GM12865 (cell line): ENCODE measurements at regions not wholly inside any gene's neighbourhood (a gene's known extent, or its start where the extent isn't known, plus 50 kb on each side); places are given as distances from the start of the nearest gene placed in this dataset.
"Not testable (repeated sequence)": the region's sequence is repeated elsewhere in the genome, so short reads cannot be mapped to it uniquely, and the experiment has no call there.

Experiments used
- DNase-seq: peaks from one replicate; pipeline ENCODE4 v3.0.0; 2010; ENCODE audit warnings: low read depth
- H3K4me3 ChIP-seq: 2 replicates; pipeline ENCODE4 v1.5.1; 2011; ENCODE audit warnings: mild to moderate bottlenecking, low read depth, low read length, control low read depth
- TF ChIP-seq, protein P1 (sequence below): IDR thresholded peaks from 2 replicates; pipeline ENCODE4 v1.5.1; 2011; ENCODE audit warnings: low read length, control low read depth, low read depth, inconsistent platforms; ENCODE audit not compliant: insufficient read depth; ENCODE audit errors: missing control alignments

DNA sequence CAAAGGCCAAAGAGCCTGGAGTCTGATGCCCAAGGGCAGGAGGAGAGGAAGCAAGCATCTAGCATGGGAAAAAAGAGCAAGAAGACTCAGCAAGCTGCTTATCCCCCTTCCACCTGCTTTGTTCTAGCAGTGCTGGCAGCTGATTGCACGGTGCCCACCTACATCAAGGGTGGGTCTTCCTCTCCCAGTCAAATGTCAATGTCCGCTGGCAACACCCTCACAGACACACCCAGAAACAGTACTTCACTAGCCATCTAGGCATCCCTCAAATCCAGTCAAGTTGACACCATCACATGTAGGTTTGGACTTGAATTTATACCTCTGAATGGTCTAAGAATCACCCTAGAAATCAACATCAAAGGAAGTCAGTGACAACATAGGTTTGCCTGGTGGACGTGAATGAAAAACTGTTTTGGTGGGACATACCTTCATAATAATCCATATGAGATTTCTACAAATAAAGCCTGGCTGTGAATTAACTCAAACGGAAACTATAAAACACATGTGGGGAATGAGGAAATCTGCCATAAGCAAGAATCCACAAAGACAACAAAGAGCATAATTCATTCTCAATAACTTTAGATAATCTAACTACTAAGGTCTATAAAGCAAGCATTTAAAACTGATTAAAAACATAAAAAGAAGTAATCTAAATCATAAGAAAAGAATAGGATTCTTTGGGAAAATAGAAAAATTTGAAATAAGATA is 185.8 kb upstream of the JADE1 start:
- DNase-seq = no peak
- H3K4me3 ChIP-seq = no peak overlapping the region
- TF ChIP-seq, protein P1, sequence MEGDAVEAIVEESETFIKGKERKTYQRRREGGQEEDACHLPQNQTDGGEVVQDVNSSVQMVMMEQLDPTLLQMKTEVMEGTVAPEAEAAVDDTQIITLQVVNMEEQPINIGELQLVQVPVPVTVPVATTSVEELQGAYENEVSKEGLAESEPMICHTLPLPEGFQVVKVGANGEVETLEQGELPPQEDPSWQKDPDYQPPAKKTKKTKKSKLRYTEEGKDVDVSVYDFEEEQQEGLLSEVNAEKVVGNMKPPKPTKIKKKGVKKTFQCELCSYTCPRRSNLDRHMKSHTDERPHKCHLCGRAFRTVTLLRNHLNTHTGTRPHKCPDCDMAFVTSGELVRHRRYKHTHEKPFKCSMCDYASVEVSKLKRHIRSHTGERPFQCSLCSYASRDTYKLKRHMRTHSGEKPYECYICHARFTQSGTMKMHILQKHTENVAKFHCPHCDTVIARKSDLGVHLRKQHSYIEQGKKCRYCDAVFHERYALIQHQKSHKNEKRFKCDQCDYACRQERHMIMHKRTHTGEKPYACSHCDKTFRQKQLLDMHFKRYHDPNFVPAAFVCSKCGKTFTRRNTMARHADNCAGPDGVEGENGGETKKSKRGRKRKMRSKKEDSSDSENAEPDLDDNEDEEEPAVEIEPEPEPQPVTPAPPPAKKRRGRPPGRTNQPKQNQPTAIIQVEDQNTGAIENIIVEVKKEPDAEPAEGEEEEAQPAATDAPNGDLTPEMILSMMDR = no peak

DNA sequence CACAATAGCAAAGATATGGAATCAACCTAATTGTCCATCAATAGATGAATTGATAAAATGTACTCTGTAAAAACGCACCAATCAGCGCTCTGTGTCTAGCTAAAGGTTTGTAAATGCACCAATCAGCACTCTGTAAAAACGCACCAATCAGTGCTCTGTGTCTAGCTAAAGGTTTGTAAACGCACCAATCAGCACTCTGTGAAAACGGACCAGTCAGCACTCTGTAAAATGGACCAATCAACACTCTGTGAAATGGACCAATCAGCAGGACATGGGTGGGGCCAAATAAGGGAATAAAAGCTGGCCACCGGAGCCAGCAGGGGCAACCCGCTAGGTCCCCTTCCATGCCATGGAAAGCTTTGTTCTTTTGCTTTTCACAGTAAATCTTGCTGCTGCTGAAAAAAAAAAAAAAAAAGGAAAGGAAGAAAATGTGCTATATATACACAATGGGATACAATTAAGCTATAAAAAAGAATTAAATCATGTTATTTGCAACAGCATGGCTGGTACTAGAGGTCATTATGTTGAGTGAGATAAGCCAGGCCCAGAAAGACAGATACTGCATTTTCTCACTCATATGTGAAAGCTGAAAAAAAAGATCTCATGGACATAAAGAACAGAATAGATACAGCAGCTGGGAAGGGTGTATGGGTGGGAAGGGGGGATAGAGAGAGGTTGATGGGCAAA is 189.1 kb upstream of the JADE1 start:
- H3K4me3 ChIP-seq, DNase-seq: not testable (repeated sequence)

DNA sequence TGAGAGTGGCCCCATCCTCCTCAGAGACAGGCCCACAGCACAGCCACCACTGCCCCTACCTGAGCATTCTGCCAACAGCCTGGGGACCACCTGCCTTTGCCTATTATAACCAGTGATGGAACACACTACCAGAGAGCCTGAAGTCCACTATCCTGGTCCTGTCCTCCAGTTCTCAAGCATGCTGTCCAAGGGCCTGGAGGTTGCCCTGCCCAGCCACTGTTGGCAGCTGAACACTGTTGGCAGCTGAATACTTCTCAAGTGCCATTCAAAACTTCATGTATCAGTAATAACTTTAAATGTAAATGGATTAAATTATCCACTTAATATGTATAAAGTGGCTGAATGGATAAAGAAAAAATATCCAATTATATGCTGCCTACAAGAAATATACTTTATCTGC is 194.3 kb upstream of the JADE1 start:
- DNase-seq = no peak
- TF ChIP-seq, protein P1 = no peak
- no peak overlapping the region for H3K4me3 ChIP-seq

DNA sequence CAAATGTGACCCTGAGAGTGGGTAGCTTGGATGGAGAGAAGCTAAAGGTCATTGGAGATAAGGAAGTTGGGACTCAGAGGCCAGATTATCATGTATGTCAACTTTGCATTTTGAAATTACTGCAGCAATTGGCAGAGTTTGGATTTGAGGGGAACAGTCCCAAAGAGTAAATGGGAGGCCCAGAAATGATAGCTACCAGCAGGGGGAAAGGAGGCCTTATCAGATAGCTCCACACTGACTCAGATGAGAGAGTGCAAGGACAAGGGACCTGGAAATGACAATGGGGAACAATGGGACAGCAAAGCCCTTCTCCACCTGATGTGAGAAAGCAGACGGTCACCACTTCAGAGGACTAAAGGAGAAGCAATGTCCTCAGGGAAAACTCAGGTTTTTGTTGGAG is 201.5 kb upstream of the JADE1 start:
- no peak overlapping the region for H3K4me3 ChIP-seq
- TF ChIP-seq, protein P1 = no peak
- DNase-seq = no peak

DNA sequence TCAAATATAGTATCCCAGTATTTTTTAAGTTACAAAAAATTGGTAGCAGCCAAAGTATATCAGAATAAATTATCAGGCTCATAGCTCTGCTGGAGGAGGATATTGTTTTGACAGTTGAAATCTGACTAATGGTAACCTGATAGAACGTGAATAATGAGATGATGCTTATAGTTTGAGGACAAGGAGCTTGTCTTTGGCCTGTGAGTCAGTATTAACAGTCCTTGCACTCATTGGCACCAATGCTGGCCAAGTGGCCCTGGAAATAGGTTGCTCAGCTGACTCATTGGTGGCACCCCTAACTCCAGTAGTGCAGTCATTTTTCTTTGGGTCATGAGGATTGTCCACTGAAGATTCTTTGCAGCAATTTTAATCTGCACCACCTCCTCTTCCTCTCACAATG is 203.3 kb upstream of the JADE1 start:
- no peak overlapping the region for H3K4me3 ChIP-seq
- DNase-seq = no peak
- TF ChIP-seq, protein P1 = no peak

DNA sequence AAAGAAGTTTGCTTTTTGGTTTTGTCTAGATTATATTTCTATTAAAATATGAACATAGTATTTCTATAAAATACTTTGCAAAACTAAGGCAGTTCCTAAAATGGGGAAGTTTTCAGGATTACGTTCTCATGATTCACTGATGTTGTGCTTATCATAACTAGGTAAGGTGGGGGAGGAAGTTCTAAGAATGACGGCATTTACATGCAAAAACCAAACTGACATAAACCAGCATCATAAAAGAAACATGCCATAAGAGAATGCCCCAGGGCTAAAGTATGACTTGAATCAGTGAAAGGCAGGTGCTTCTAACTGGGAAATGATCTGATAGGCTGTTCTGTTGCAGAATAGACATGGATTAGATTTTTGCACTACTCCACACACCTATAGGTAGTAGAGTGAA is 204.7 kb upstream of the JADE1 start:
- TF ChIP-seq, protein P1 = no peak
- no peak overlapping the region for H3K4me3 ChIP-seq
- no peak for DNase-seq

DNA sequence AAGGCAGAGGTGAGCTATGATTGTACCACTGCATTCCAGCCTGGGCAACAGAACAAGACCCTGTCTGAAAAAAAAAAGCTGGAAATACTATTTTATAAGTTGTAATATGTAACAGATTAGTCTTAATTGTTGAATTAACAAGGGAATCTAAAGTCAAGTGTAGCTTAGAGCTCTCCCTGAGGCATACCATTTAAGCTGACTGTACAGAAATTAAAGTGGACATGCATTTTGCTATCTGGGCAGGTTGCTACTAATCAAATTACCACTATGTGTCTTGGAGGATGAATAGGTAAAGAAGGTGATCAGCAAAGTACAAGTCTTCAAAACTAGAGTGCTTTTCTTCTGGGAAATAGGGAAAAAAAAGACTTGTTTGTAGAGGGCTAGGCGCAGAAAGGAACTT is 205.3 kb upstream of the JADE1 start:
- no peak for DNase-seq
- H3K4me3 ChIP-seq = no peak overlapping the region
- TF ChIP-seq, protein P1 = no peak
